GM19240 (cell line): ENCODE measurements at regions not wholly inside any gene's neighbourhood (a gene's known extent, or its start where the extent isn't known, plus 50 kb on each side); places are given as distances from the start of the nearest gene placed in this dataset.
"Not testable (repeated sequence)": the region's sequence is repeated elsewhere in the genome, so short reads cannot be mapped to it uniquely, and the experiment has no call there.

Source experiments
- DNase-seq: peaks from one replicate; pipeline ENCODE4 v3.0.0; 2011; ENCODE audit warnings: low spot score; ENCODE audit not compliant: insufficient read length

GRCh38 chr2:16373341-16373740 lies 292.3 kb downstream of the CYRIA start:
- DNase-seq, result no peak

- no peak for DNase-seq
Observed at GRCh38 chr2:16371751-16372150, 293.9 kb downstream of the CYRIA start.

- no peak for DNase-seq
Observed at GRCh38 chr2:16368951-16369350, 296.7 kb downstream of the CYRIA start.

GRCh38 chr2:16368328-16368727 lies 297.3 kb downstream of the CYRIA start:
- no peak for DNase-seq

GRCh38 chr2:16365366-16365765 lies 300.3 kb downstream of the CYRIA start:
- DNase-seq, result no peak

- no peak for DNase-seq
Observed at GRCh38 chr2:16363581-16363980, 302.1 kb downstream of the CYRIA start.

GRCh38 chr2:16362611-16363010 lies 303.0 kb downstream of the CYRIA start:
- DNase-seq, result no peak

- no peak for DNase-seq
Observed at GRCh38 chr2:16361261-16361995, 304.2 kb downstream of the CYRIA start.

GRCh38 chr2:16359961-16360360 lies 305.7 kb downstream of the CYRIA start:
- no peak for DNase-seq

- no peak for DNase-seq
Observed at GRCh38 chr2:16357188-16357587, 308.4 kb downstream of the CYRIA start.

- DNase-seq, result no peak
Observed at GRCh38 chr2:16351541-16351940, 314.1 kb downstream of the CYRIA start.

GRCh38 chr2:16351137-16351536 lies 314.5 kb downstream of the CYRIA start:
- no peak for DNase-seq

- no peak for DNase-seq
Observed at GRCh38 chr2:16350211-16350610, 315.4 kb downstream of the CYRIA start.

- DNase-seq, result no peak
Observed at GRCh38 chr2:16349811-16350210, 315.8 kb downstream of the CYRIA start.

- no peak for DNase-seq
Observed at GRCh38 chr2:16348821-16349515, 316.7 kb downstream of the CYRIA start.

GRCh38 chr2:16346671-16347070 lies 319.0 kb downstream of the CYRIA start:
- no peak for DNase-seq

GRCh38 chr2:16345231-16345630 lies 320.4 kb downstream of the CYRIA start:
- DNase-seq, result not testable (repeated sequence)

GRCh38 chr2:16339206-16339605 lies 326.4 kb downstream of the CYRIA start:
- no peak for DNase-seq

- DNase-seq, result no peak
Observed at GRCh38 chr2:16338026-16338425, 327.6 kb downstream of the CYRIA start.

- DNase-seq, result no peak
Observed at GRCh38 chr2:16336916-16337315, 328.7 kb downstream of the CYRIA start.

GRCh38 chr2:16336491-16336890 lies 329.1 kb downstream of the CYRIA start:
- DNase-seq, result no peak

- DNase-seq, result no peak
Observed at GRCh38 chr2:16335947-16336346, 329.7 kb downstream of the CYRIA start.

GRCh38 chr2:16335604-16335930 lies 330.1 kb downstream of the CYRIA start:
- no peak for DNase-seq
